Fibroblast of pulmonary artery (primary cell): ENCODE measurements at regions not wholly inside any gene's neighbourhood (a gene's known extent, or its start where the extent isn't known, plus 50 kb on each side); places are given as distances from the start of the nearest gene placed in this dataset.

Experiments used
- DNase-seq: peaks from one replicate; pipeline ENCODE4 v3.0.0-alpha.2; 2010; ENCODE audit warnings: low read depth
- H3K4me3 ChIP-seq: replicated peaks from 2 replicates; pipeline ENCODE4 v1.5.1; 2011; ENCODE audit warnings: low read depth, mild to moderate bottlenecking, control low read depth, low read length, moderate library complexity
- CTCF ChIP-seq: IDR thresholded peaks from 2 replicates; pipeline ENCODE4 v1.5.1; 2011; ENCODE audit warnings: mild to moderate bottlenecking, control low read depth, low read length, inconsistent platforms; ENCODE audit errors: missing control alignments

GRCh38 chr6:47375426-47375825, 65.7 kb upstream of the TNFRSF21 start:
- no peak for TF ChIP-seq CTCF
- DNase-seq, result no peak
- no peak overlapping the region for H3K4me3 ChIP-seq

- no peak for TF ChIP-seq CTCF
- DNase-seq, result no peak
- no peak overlapping the region for H3K4me3 ChIP-seq
Measured at GRCh38 chr6:47376930-47377329, 67.2 kb upstream of the TNFRSF21 start.

GRCh38 chr6:47377971-47378370, 68.3 kb upstream of the TNFRSF21 start:
- no peak for DNase-seq
- no peak overlapping the region for H3K4me3 ChIP-seq
- no peak for TF ChIP-seq CTCF

- TF ChIP-seq CTCF, result no peak
- DNase-seq, result peak; percentile 54
- H3K4me3 ChIP-seq, result no peak overlapping the region
Measured at GRCh38 chr6:47379328-47379727, 69.6 kb upstream of the TNFRSF21 start.

- no peak overlapping the region for H3K4me3 ChIP-seq
- no peak for DNase-seq
- no peak for TF ChIP-seq CTCF
Measured at GRCh38 chr6:47380251-47380650, 70.5 kb upstream of the TNFRSF21 start.

GRCh38 chr6:47381036-47381435, 71.3 kb upstream of the TNFRSF21 start:
- DNase-seq, result no peak
- TF ChIP-seq CTCF, result no peak
- H3K4me3 ChIP-seq, result no peak overlapping the region

- H3K4me3 ChIP-seq, result no peak overlapping the region
- no peak for TF ChIP-seq CTCF
- DNase-seq, result no peak
Measured at GRCh38 chr6:47383360-47383759, 73.7 kb upstream of the TNFRSF21 start.
